NCI-H1417 (cell line): ENCODE measurements at regions not wholly inside any gene's neighbourhood (a gene's known extent, or its start where the extent isn't known, plus 50 kb on each side); places are given as distances from the start of the nearest gene placed in this dataset.

Experiments
- DNase-seq, 3 experiments: peaks; one replicate each; lab custom pipeline; 2025; lab: John Stamatoyannopoulos, UW

GRCh38 chr1:192238421-192238820 lies 78.4 kb upstream of the RGS21 start:
- no peak for DNase-seq

GRCh38 chr1:192243721-192244120 lies 73.1 kb upstream of the RGS21 start:
- no peak for DNase-seq

DNA sequence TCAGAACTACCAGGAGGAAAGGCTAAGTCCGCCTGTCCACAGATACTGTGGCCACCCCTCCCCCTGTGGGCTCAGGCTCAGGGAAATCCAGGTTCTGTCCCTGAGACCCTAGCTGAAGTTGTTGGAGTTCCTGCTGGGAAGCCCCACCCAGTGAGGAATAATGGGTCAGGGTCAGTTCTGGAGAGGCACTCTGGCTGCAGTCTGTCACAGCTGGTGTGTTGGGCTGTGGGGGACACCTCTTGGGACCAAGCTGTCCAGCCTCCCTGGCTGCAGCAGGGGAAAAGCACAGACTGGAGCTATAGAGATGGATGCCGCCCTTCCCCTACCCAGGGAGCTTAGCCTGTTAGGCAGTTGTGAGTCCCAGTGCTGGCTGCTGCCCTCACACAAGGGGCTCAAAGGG lies 65.1 kb upstream of the RGS21 start:
- DNase-seq: peak in 1 of 3 experiments; percentile 5

DNA sequence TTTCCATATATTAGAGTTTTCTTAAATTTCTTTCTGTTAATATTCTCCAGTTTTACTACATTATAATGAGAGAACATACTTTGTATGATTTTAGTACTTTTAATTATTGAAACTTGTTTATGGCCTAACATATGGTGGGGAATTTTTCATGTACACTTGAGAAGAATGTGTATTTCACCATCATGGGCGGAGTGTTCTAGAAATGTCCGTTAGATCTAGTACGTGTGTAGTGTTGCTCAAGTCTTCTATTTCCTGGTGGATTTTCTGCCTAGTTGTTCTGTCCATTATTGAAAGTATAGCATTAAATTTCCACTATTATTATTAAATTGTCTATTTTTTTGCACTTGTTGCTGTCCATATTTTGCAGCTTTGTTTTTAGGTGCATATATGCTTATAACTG lies 64.0 kb upstream of the RGS21 start:
- DNase-seq: no peak

DNA sequence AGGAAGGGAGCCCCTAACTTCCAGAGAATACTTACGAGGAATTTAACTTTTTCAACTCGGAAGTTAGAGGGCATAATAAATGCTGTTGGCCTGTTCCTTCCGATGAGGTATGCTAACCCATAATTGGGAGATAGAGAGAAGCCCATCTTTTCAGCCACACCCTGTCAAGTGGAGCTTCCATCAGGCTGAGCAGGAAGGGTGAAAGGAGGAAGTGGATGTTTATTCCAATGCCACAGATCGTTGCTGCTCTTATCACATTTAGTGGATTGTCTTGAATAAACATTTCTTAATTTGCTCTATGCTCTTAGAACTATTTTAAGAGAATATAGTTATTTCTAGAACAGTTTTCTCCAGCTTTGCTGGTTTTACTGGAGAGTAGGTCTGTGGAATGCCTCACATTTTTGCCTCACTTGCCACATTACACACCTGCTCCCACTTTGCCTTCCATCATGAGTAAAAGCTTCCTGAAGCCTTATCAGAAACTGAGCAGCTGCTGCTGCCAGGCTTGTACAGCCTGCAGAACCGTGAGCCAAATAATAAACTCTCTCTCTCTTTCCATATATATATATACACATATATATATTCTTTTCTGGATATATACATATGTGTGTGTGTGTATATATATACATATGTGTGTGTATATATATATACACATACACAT lies 60.0 kb upstream of the RGS21 start:
- no peak for DNase-seq

- DNase-seq: no peak
Observed at GRCh38 chr1:192260076-192260475, 56.7 kb upstream of the RGS21 start.

DNA sequence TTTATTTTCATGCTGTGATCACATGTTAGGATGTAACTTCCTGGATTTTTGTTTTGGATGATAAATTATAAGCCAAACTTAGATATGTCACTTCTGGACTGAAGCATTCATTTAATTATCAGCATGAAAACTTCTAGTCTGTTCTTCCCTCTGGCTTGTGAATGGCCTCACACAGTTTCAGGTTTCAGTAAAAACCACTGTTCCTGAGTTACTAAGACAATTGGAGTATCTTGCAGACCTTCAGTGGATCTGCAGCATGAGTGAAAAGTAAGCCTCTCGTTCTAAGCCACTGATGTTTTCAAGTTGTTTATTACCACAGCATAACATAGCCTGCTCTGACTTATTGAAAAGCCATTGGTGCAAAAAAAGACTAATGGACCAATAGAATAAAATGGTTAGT lies 55.3 kb upstream of the RGS21 start:
- DNase-seq: no peak

DNA sequence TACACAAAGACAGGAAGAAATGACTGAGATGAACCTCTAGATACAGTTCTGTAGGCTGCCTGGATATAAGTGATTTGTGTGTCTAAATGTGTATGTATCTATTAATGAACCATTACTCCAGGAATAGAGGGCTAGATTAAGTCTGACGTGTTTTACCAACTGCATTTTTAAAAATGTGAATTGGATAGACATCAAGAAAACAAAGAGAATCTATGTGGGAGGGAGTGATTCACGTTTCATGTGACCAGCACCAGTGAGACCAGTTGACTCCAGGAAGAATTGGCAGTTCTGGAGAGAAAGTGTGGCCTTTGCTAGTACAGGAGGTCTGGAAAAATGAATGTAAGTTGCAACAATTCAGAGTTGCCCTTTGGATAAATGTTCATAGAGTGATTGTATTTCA lies 53.4 kb upstream of the RGS21 start:
- DNase-seq: no peak

GRCh38 chr1:192265516-192266173 lies 51.1 kb upstream of the RGS21 start:
- no peak for DNase-seq

DNA sequence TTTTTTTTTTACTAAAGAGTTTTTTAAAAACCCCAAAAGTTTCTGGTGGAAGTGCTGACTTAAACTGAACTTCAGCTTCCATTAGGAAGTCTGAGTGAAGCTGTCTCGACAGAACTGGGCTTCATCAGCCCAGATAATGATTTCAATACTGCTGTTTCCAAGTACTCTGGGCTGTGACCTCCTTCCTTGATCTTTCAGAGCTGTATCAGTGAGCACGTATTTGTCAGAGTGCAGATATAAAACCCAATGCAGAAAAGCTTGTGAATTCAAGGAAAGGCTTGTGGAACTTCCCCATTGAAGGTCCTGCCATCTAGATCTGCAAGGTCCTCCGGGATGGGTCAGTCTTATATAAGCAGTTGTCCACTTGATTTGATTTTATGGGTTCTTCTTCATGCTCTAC lies 50.1 kb upstream of the RGS21 start:
- no peak for DNase-seq
